Cardiac muscle cell (in vitro differentiated cells and primary cell): ENCODE measurements at regions not wholly inside any gene's neighbourhood (a gene's known extent, or its start where the extent isn't known, plus 50 kb on each side); places are given as distances from the start of the nearest gene placed in this dataset.

ENCODE experiments used
- DNase-seq, 2 donors: peaks; one replicate each; pipeline versions ENCODE4 v3.0.0 to v3.0.0-alpha.2; 2010 to 2017; ENCODE audit warnings: low read depth in 1 of 2, low spot score in 1 of 2
- H3K27ac ChIP-seq: fragments of 200-600 bp; sonication (generic); 2 replicates; pipeline ENCODE4 v1.5.1; 2016
- H3K27me3 ChIP-seq: fragments of 200-600 bp; sonication (generic); 2 replicates; pipeline ENCODE4 v1.6.0; 2016; ENCODE audit warnings: control low read depth
- H3K36me3 ChIP-seq: fragments of 200-600 bp; sonication (generic); 2 replicates; pipeline ENCODE4 v1.5.1; 2016; ENCODE audit warnings: control low read depth
- H3K4me1 ChIP-seq: fragments of 200-600 bp; sonication (generic); 2 replicates; pipeline ENCODE4 v1.8.1; 2017; ENCODE audit warnings: low read depth, mild to moderate bottlenecking, mixed run types
- H3K4me3 ChIP-seq: fragments of 200-600 bp; sonication (generic); 2 replicates; pipeline ENCODE4 v1.5.1; 2016; ENCODE audit warnings: mild to moderate bottlenecking
- H3K9me3 ChIP-seq: fragments of 200-600 bp; sonication (generic); 2 replicates; pipeline ENCODE4 v1.5.1; 2017; ENCODE audit warnings: low read depth, mild to moderate bottlenecking, control low read depth
- CTCF ChIP-seq: IDR thresholded peaks from 2 replicates; pipeline ENCODE4 v1.5.1; 2012; ENCODE audit warnings: low read depth, mild to moderate bottlenecking, low read length

DNA sequence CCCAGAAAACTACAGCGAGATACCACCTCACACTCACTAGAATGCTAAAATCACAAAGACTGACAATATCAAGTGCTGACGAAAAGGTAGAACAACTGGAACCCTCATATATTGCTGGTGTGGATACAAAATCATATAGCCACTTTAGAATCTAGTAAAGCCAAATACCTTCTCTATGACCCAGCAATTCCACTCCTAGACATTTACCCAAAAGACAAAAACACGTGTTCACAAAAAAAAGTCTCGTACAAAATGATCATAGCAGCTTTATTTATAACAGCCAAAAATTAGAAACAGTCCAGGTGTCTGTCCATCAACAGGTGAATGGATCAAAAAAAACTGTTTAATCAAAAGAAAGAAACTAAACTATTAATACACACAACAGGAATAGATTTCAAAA, 126.6 kb downstream of the ZFP36L2 start:
- no peaks in the 10 kb centered on the region for H3K36me3 ChIP-seq
- H3K27ac ChIP-seq: no peak overlapping the region
- no peak overlapping the region for H3K4me3 ChIP-seq
- no peak for TF ChIP-seq CTCF
- DNase-seq: no peak
- peaks cover 7% of the 10 kb centered on the region for H3K4me1 ChIP-seq
- no peaks in the 10 kb centered on the region for H3K27me3 ChIP-seq
- no peaks in the 10 kb centered on the region for H3K9me3 ChIP-seq

DNA sequence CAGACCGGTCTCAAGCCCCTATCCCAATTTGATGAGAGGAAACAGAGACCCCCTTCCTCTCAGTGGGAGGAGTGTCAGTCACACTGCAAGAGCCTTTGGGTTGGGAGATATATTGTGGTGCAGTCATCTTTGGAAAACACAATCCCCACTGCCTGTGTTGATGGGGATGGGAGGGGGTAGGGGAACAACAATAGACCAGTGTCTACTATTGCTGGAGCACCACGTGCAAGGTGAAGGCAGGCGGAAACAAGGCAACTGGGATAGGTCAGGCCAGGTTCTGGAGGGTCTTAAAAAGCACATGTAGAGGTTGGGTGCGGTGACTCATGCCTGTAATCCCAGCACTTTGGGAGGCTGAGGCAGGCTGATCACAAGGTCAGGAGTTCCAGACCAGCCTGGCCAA, 127.9 kb downstream of the ZFP36L2 start:
- Histone ChIP-seq H3K27me3 (no peaks in the 10 kb centered on the region), H3K4me1 (peaks cover 7% of the 10 kb centered on the region), H3K36me3 (no peaks in the 10 kb centered on the region), H3K9me3 (no peaks in the 10 kb centered on the region), H3K4me3 (no peak overlapping the region), H3K27ac (no peak overlapping the region)
- TF ChIP-seq CTCF: no peak
- DNase-seq: no peak

DNA sequence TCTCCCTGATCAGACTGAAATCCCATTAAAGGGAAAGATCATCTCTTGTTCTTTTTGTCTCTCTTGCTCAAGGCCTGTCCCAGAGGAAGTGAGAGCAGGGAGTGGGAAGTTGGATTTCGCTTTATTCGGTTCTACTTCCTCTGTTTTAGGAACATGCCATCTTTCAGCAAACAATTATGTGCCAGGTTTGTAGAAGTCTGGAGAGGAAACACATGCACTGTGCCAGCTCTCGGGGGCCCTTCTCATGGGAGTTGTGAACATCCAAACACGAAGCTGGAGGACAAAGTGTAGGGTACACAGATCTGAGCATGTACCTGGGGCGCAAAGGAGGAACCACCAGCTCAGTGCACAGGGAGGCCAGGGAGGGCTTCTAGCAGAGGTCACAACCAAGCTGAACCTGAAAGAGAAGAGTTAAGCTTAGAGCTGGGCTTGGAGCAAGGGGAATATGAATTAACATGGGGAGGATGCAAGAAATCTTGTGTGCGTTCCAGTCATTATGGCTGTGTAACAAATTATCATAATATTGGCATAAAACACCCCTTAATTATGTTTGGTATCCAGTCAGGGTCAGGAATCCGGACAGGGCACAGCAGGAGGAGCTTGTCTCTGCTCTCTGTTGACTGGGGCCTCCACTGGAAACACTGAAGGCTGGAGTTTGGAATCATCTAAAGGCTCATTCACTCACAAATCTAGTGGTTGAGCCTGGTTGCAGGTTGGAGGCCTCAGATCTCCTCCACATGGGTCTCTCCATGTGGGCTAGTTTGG, 128.6 kb downstream of the ZFP36L2 start:
- DNase-seq: no peak
- TF ChIP-seq CTCF: no peak
- no peaks in the 10 kb centered on the region for H3K36me3 ChIP-seq
- H3K9me3 ChIP-seq: no peaks in the 10 kb centered on the region
- H3K27ac ChIP-seq: no peak overlapping the region
- H3K4me3 ChIP-seq: no peak overlapping the region
- peaks cover 7% of the 10 kb centered on the region for H3K4me1 ChIP-seq
- no peaks in the 10 kb centered on the region for H3K27me3 ChIP-seq

DNA sequence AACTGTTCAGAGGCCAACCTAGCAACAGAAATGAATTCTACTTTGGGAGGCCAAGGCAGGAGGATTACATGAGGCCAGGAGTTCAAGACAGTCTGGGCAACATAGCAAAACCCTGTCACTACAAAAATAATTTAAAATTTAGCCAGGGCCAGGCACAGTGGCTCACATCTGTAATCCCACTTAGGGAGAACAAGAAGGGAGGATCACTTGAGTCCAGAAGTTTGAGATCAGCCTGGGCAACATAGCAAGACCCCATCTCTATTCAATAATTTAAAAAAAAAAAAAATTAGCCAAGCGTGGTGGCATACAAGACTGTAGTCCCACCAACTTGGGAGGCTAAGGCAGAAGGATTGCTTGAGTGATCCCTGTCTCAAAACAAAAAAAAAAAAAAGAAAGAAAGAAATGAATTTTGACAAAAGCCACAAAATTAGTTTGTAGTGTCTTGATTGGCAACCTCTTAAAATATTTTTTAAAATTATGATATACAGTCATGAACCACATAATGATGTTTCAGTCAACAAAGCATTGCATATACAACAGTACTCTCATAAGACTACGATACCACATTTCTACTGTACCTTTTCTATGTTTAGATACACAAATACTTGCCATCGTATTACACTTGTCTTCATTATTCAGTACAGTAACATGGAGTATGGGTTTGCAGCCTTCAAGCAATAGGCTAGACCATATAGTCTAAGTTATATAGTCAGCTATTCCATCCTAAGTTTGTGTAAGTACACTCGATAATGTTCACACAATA, 130.7 kb downstream of the ZFP36L2 start:
- Histone ChIP-seq H3K27me3 (no peaks in the 10 kb centered on the region), H3K9me3 (no peaks in the 10 kb centered on the region), H3K36me3 (no peaks in the 10 kb centered on the region), H3K27ac (no peak overlapping the region), H3K4me1 (peaks cover 1% of the 10 kb centered on the region), H3K4me3 (no peak overlapping the region)
- no peak for TF ChIP-seq CTCF
- no peak for DNase-seq

DNA sequence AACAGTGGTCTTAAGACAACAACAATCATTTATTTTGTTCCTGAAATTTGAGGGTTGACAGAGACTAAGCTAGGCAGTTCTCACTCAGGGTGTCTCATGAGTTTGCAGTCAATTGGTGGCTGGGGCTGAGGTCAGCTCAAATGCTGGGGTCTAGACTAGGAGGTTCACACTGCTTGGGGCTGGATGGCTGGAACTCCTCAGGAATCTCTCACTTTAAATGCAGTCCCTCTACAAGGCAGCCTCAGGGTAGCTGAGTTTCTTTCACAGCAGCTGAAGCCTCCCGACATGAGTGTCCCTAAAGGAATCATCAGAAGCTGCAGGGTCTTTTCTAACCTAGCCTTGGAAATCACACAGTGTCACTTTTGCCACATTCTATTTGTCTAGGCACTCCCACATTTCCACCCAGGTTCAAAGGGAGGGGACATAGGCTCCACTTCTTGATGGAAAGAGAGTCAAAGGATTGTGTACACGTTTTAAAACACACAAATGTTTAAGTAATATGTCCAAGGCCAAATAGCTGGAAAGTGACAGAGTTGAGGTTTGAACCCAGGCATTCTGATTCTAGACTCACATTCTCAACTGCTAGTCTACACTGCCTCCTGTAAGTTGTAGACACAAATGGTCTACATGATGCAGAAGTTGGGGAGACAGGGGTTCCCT, 133.8 kb downstream of the ZFP36L2 start:
- H3K4me1 ChIP-seq: no peaks in the 10 kb centered on the region
- no peaks in the 10 kb centered on the region for H3K27me3 ChIP-seq
- no peaks in the 10 kb centered on the region for H3K36me3 ChIP-seq
- no peak for DNase-seq
- no peak for TF ChIP-seq CTCF
- H3K27ac ChIP-seq: no peak overlapping the region
- H3K9me3 ChIP-seq: no peaks in the 10 kb centered on the region
- H3K4me3 ChIP-seq: no peak overlapping the region
